Erythroblast (primary cell): ENCODE measurements at regions not wholly inside any gene's neighbourhood (a gene's known extent, or its start where the extent isn't known, plus 50 kb on each side); places are given as distances from the start of the nearest gene placed in this dataset.

ENCODE experiments used
- GATA1 ChIP-seq: IDR thresholded peaks from 2 replicates; pipeline ENCODE4 v1.6.1; 2011; ENCODE audit warnings: low read depth, mild to moderate bottlenecking, control low read depth, low read length, moderate library complexity
- POLR2A ChIP-seq: IDR thresholded peaks from 2 replicates; pipeline ENCODE4 v1.6.1; 2011; ENCODE audit warnings: mild to moderate bottlenecking, low read length

DNA sequence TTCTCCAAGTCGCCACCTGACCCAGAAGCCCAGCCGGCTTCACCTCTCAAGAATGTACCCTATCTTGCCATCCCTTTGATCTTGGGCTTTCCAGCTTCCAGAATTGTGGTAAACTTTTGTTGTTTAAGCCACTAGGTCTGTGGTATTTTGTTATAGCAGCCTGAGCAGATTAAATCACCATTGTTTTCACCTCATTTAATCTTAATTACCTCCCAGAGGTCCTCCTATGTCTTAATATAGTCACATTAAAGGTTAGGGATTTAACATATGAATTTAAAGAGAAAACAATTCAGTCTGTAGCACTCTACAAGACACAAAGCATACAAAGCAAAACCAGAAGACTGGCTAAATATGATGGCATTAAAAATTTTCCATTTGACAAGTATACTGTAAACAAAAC is 123.4 kb upstream of the CADM2 start:
- TF ChIP-seq POLR2A, result no peak
- no peak for TF ChIP-seq GATA1
